NCI-H748 (cell line): ENCODE measurements at regions not wholly inside any gene's neighbourhood (a gene's known extent, or its start where the extent isn't known, plus 50 kb on each side); places are given as distances from the start of the nearest gene placed in this dataset.

Source experiments
- DNase-seq: peaks from one replicate; lab custom pipeline; 2025; ENCODE audit not compliant: unreplicated experiment; lab: John Stamatoyannopoulos, UW

GRCh38 chr12:97797473-97797872 lies 334.9 kb downstream of the RMST start:
- DNase-seq = no peak

- DNase-seq = no peak
Measured at GRCh38 chr12:97800561-97800960, 338.0 kb downstream of the RMST start.

GRCh38 chr12:97801471-97802059 lies 339.0 kb downstream of the RMST start:
- no peak for DNase-seq

- no peak for DNase-seq
Measured at GRCh38 chr12:97805146-97805545, 342.5 kb downstream of the RMST start.

- no peak for DNase-seq
Measured at GRCh38 chr12:97813301-97813700, 350.7 kb downstream of the RMST start.

GRCh38 chr12:97821806-97822205 lies 359.2 kb downstream of the RMST start:
- DNase-seq = no peak

GRCh38 chr12:97835541-97835940 lies 372.9 kb downstream of the RMST start:
- no peak for DNase-seq

GRCh38 chr12:97837401-97837800 lies 374.8 kb downstream of the RMST start:
- DNase-seq = no peak

- DNase-seq = no peak
Measured at GRCh38 chr12:97848051-97848450, 385.4 kb downstream of the RMST start.

GRCh38 chr12:97854477-97854876 lies 391.9 kb downstream of the RMST start:
- no peak for DNase-seq

- no peak for DNase-seq
Measured at GRCh38 chr12:97862072-97862471, 399.5 kb downstream of the RMST start.

- DNase-seq = no peak
Measured at GRCh38 chr12:97875064-97875463, 412.5 kb downstream of the RMST start.

GRCh38 chr12:97876780-97877179 lies 414.2 kb downstream of the RMST start:
- DNase-seq = no peak

- DNase-seq = no peak
Measured at GRCh38 chr12:97877404-97877803, 414.8 kb downstream of the RMST start.

GRCh38 chr12:97886511-97887176 lies 424.0 kb downstream of the RMST start:
- DNase-seq = no peak

GRCh38 chr12:97897881-97898280 lies 435.3 kb downstream of the RMST start:
- DNase-seq = peak; percentile 35

- DNase-seq = no peak
Measured at GRCh38 chr12:97899529-97899928, 436.9 kb downstream of the RMST start.

GRCh38 chr12:97899956-97900355 lies 437.4 kb downstream of the RMST start:
- no peak for DNase-seq

GRCh38 chr12:97903356-97903755 lies 440.8 kb downstream of the RMST start:
- no peak for DNase-seq

GRCh38 chr12:97907504-97907903 lies 444.9 kb downstream of the RMST start:
- DNase-seq = no peak

GRCh38 chr12:97910559-97910958 lies 448.0 kb downstream of the RMST start:
- no peak for DNase-seq

GRCh38 chr12:97912943-97913342 lies 450.3 kb downstream of the RMST start:
- no peak for DNase-seq
